Nephron (organoid): ENCODE measurements at regions not wholly inside any gene's neighbourhood (a gene's known extent, or its start where the extent isn't known, plus 50 kb on each side); places are given as distances from the start of the nearest gene placed in this dataset.

Experiments
- H3K27ac Mint-ChIP-seq, 3 experiments: 2 replicates each; pipeline ENCODE4 v1.8.0; 2020; ENCODE audit warnings: mixed read lengths in 3 of 3, mild to moderate bottlenecking in 2 of 3, moderate library complexity in 1 of 3
- H3K27me3 Mint-ChIP-seq: 2 replicates; pipeline ENCODE4 v1.8.0; 2021; ENCODE audit warnings: low read depth, mild to moderate bottlenecking, moderate library complexity, mixed read lengths
- H3K36me3 Mint-ChIP-seq: 2 replicates; pipeline ENCODE4 v1.8.0; 2020; ENCODE audit warnings: low read depth, mixed read lengths
- H3K4me1 Mint-ChIP-seq: 2 replicates; pipeline ENCODE4 v1.8.0; 2020; ENCODE audit warnings: mixed read lengths
- H3K4me3 Mint-ChIP-seq, 3 experiments: 2 replicates each; pipeline ENCODE4 v1.8.0; 2020; ENCODE audit warnings: mild to moderate bottlenecking in 3 of 3, mixed read lengths in 3 of 3, moderate library complexity in 2 of 3
- H3K9me3 Mint-ChIP-seq: 2 replicates; pipeline ENCODE4 v1.8.0; 2020; ENCODE audit warnings: mixed read lengths
- TF ChIP-seq, protein P1 (sequence below), 3 experiments: fragments of 200-600 bp; sonication (generic); IDR thresholded peaks; one replicate each; pipeline ENCODE4 v1.5.0; 2021; ENCODE audit warnings: antibody characterized with exemption in 3 of 3; ENCODE audit not compliant: unreplicated experiment in 3 of 3

DNA sequence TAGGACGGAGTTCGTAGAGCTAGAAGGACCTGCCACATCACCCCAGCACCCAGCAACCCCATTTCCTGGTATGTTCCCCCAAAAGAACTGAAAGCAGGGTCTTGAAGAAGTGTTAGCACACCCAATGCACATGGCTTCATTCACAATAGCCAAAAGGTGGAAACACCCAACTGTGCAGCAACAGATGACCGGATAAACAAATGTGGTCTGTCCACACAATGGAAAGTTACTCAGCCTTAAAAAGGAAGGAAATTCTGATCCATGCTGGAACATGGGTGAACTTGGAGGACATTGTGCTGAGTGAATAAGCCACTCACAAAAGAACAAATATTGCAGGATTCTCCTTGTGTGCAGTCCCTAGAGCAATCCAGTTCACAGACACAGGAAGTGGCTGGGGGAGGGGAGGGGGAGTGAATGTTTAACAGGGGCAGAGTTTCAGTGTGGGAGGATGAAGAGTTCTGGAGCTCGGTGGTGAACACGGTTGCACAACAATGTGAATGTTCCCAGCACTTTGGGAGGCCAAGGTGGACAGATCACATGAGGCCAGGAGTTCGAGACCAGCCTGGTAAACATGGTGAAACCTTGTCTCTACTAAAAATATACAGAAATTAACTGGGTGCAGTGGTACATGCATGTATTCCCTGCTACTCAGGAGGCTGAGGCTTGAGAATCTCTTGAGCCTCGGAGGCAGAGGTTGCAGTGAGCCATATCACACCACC is 157.5 kb downstream of the NUP210 start:
- TF ChIP-seq, protein P1, sequence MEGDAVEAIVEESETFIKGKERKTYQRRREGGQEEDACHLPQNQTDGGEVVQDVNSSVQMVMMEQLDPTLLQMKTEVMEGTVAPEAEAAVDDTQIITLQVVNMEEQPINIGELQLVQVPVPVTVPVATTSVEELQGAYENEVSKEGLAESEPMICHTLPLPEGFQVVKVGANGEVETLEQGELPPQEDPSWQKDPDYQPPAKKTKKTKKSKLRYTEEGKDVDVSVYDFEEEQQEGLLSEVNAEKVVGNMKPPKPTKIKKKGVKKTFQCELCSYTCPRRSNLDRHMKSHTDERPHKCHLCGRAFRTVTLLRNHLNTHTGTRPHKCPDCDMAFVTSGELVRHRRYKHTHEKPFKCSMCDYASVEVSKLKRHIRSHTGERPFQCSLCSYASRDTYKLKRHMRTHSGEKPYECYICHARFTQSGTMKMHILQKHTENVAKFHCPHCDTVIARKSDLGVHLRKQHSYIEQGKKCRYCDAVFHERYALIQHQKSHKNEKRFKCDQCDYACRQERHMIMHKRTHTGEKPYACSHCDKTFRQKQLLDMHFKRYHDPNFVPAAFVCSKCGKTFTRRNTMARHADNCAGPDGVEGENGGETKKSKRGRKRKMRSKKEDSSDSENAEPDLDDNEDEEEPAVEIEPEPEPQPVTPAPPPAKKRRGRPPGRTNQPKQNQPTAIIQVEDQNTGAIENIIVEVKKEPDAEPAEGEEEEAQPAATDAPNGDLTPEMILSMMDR (IDR thresholded peaks at IDR 0.05; ENCODE audit: unreplicated experiment in 3 of 3), result no peak
- peaks cover 28% of the 10 kb centered on the region for H3K27me3 Mint-ChIP-seq
- peaks cover 5% of the 10 kb centered on the region for H3K9me3 Mint-ChIP-seq
- no peak overlapping the region for H3K4me3 Mint-ChIP-seq
- peaks cover 4% of the 10 kb centered on the region for H3K36me3 Mint-ChIP-seq
- H3K27ac Mint-ChIP-seq, result peak overlapping the region in 1 of 3 experiments; percentile 40
- H3K4me1 Mint-ChIP-seq, result peaks cover 12% of the 10 kb centered on the region

DNA sequence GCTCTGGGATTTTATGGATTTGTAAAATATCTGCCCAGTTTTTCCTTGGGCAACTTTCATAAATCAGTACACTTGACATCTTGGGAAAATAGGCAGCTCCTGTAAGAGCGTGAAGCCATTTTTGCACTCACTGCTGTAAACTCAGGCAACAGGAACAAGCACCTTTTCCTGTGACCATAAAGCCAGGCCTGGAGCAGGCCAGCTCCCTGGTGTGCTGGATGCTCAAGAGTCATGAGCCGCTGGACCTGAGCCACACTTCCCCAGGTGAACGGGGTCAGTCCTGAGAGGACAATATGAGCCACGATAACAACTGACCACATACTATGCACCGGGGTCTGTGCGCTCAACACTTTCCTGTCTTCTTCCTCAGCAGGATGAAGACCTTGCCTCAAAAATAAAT is 158.2 kb downstream of the NUP210 start:
- Mint-ChIP-seq H3K27ac (no peak overlapping the region), H3K4me1 (peaks cover 12% of the 10 kb centered on the region), H3K36me3 (peaks cover 4% of the 10 kb centered on the region), H3K4me3 (no peak overlapping the region), H3K27me3 (peaks cover 25% of the 10 kb centered on the region), H3K9me3 (peaks cover 5% of the 10 kb centered on the region)
- TF ChIP-seq, protein P1 (IDR thresholded peaks at IDR 0.05; ENCODE audit: unreplicated experiment in 3 of 3), result no peak

DNA sequence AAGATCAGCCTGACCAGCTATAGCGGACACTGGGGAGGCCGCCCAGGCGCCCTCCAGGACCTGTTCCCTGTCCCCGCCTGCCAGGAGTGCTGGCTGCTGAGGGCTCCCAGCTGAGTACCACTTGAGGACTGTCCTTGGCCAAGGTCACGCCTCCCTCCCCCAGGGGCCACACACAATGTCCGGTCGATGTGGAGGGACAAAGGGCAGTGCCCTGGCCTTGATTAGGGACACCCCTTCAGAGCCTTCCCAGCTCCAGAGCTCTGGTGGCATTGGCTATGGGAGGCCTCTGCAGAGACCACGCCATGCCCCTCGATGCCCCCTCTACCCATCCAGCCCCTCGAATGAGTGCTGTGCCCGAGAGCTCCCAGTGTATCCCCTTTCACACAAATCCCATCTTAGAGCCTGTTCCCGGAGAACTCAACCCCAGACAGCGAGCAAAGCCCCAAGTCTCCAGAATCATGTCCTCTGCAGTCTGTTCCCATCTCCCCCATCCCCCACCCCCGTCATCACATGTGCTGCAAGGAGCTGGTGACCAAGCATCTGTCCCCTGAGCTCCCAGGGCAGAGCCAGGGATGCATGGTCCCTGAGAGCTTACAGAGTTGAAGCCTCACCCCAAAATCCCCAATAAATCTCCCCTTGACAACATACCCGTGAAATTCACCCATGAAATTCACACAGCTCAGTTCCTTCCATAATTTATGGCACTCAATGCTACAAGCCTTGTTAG is 158.9 kb downstream of the NUP210 start:
- Mint-ChIP-seq H3K4me3 (no peak overlapping the region), H3K36me3 (peaks cover 4% of the 10 kb centered on the region), H3K9me3 (peaks cover 5% of the 10 kb centered on the region), H3K27me3 (peaks cover 24% of the 10 kb centered on the region), H3K27ac (peak overlapping the region in 1 of 3 experiments; percentile 44), H3K4me1 (peaks cover 12% of the 10 kb centered on the region)
- TF ChIP-seq, protein P1 (IDR thresholded peaks at IDR 0.05; ENCODE audit: unreplicated experiment in 3 of 3), result no peak

DNA sequence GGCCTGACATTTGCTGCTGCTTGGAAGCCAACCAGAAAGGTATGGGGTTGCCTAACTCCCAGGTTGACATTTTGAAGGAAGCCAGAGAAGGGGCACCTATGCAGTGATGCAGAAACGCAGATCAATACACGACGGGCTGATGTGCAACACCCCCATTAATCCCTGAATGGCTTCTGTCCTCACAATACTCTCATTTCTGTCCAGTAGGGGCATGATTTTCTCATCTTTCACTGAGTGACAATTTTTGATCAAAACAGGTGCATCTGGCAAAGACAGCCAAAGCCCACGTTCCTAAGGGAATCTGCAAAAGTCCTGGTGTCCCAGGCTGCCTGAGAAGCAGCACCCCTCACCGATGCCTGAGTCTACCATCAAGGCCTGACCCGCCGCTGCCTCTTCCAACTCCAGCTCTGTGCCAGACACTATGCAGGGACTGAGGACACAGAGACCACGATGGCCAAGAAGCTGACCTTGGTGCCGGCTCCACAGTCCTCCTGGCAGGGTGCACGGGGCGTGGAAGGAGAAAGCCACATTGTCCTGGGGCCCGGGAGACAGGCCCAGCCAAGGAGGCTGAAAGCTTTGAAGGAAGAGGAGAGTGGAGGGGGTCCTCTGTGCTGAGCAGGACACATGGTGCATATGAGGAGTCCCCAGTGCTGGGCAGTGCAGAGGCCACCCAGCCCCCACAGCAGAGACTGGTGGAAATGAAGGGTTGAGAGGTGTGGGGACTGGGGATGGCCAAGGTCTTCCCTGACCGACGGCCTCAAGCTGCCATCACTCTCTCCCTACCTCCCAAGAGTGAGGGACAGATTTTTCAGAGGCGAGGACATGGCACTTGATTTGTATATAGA is 159.6 kb downstream of the NUP210 start:
- Mint-ChIP-seq H3K9me3 (peaks cover 2% of the 10 kb centered on the region), H3K27me3 (peaks cover 18% of the 10 kb centered on the region), H3K4me1 (peaks cover 12% of the 10 kb centered on the region), H3K4me3 (no peak overlapping the region), H3K36me3 (no peaks in the 10 kb centered on the region), H3K27ac (no peak overlapping the region)
- TF ChIP-seq, protein P1 (IDR thresholded peaks at IDR 0.05; ENCODE audit: unreplicated experiment in 3 of 3), result peak in 1 of 3 experiments; percentile 16

DNA sequence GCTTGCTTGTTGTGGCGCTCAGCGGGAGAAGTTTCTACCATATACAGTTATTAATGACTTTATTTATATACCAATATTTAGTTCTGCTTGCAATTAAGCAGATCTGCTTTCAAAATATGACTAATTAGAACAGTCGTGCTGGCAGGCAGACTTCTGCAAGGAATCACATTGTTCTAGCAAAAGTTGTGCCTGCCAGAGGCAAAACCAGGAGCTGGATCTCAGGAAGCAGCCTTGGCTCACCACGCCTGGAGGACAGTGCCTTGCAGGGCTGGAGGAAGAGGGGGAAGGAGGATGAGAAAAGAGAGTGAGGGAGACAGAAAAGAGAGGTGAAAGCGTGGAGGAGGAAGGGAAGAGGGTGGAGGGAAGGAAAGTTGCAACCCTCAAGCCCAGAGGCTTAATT is 160.3 kb downstream of the NUP210 start:
- TF ChIP-seq, protein P1 (IDR thresholded peaks at IDR 0.05; ENCODE audit: unreplicated experiment in 3 of 3), result no peak
- H3K27me3 Mint-ChIP-seq, result peaks cover 15% of the 10 kb centered on the region
- H3K9me3 Mint-ChIP-seq, result peaks cover 2% of the 10 kb centered on the region
- H3K4me3 Mint-ChIP-seq, result no peak overlapping the region
- H3K4me1 Mint-ChIP-seq, result peaks cover 12% of the 10 kb centered on the region
- no peak overlapping the region for H3K27ac Mint-ChIP-seq
- no peaks in the 10 kb centered on the region for H3K36me3 Mint-ChIP-seq
